ENCODE measurements at regions not wholly inside any gene's neighbourhood (a gene's known extent, or its start where the extent isn't known, plus 50 kb on each side); places are given as distances from the start of the nearest gene placed in this dataset.

- CTCF ChIA-PET (ENCODE audit: low intra/inter-chr PET ratio) = no interaction called here
- no peak for DNase-seq (ENCODE audit: extremely low read depth in 1 of 4, low spot score in 3 of 4)
- Histone ChIP-seq H2AFZ (ENCODE audit: low read depth, low read length) (no peak overlapping the region), H3K27me3 (ENCODE audit: control insufficient read depth in 2 of 2, insufficient read depth in 2 of 2, low read length in 2 of 2) (no peaks in the 10 kb centered on the region), H3K9me1 (ENCODE audit: control insufficient read depth, insufficient read depth, low read length) (no peaks in the 10 kb centered on the region), H3K27ac (ENCODE audit: extremely low read depth, low read depth, low read length) (no peak overlapping the region), H3K36me3 (ENCODE audit: control insufficient read depth, insufficient read depth, low read length) (no peaks in the 10 kb centered on the region), H3K4me1 (replicated peaks in 1 of 2; ENCODE audit: control insufficient read depth in 2 of 2, insufficient read depth in 2 of 2, low read length in 2 of 2) (no peaks in the 10 kb centered on the region), H4K20me1 (replicated peaks; ENCODE audit: control insufficient read depth, insufficient read depth, low read length) (no peaks in the 10 kb centered on the region), H3K4me3 (no peak overlapping the region), H3K9ac (ENCODE audit: insufficient read depth in 1 of 2, low read depth in 2 of 2, low read length in 2 of 2) (no peak overlapping the region), H3K79me2 (ENCODE audit: control insufficient read depth, insufficient read depth, low read length) (no peaks in the 10 kb centered on the region), H3K9me3 (replicated peaks; ENCODE audit: control insufficient read depth, insufficient read depth, low read depth, low read length) (no peaks in the 10 kb centered on the region), H3K4me2 (ENCODE audit: insufficient read depth, low read length) (no peak overlapping the region)
- 0% methylated on average over 2 of the region's 2 CpGs for WGBS (ENCODE audit: insufficient coverage, low coverage, missing lambda C conversion rate)
- no peak for FAIRE-seq
- TF ChIP-seq KAT7 (CRISPR knock-in tag; IDR thresholded peaks at IDR 0.05; ENCODE audit: borderline replicate concordance) (no peak), HLTF (IDR thresholded peaks at IDR 0.05) (no peak), ZNF77 (CRISPR knock-in tag; IDR thresholded peaks at IDR 0.05) (no peak), HIVEP1 (CRISPR knock-in tag; IDR thresholded peaks at IDR 0.05) (no peak), GABPB2 (CRISPR knock-in tag; conservative IDR thresholded peaks at IDR 0.05) (no peak), ZNF274 (IDR thresholded peaks at IDR 0.05; ENCODE audit: borderline replicate concordance, low read depth, low read length) (no peak), FOS (IDR thresholded peaks at IDR 0.05; ENCODE audit: extremely low read depth, insufficient read length) (no peak), NEUROD1 (IDR thresholded peaks at IDR 0.05; ENCODE audit: borderline replicate concordance, low read depth, low read length, partially characterized antibody) (no peak)
- TF ChIP-seq, protein P1, sequence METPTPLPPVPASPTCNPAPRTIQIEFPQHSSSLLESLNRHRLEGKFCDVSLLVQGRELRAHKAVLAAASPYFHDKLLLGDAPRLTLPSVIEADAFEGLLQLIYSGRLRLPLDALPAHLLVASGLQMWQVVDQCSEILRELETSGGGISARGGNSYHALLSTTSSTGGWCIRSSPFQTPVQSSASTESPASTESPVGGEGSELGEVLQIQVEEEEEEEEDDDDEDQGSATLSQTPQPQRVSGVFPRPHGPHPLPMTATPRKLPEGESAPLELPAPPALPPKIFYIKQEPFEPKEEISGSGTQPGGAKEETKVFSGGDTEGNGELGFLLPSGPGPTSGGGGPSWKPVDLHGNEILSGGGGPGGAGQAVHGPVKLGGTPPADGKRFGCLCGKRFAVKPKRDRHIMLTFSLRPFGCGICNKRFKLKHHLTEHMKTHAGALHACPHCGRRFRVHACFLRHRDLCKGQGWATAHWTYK (CRISPR knock-in tag; IDR thresholded peaks at IDR 0.05) = no peak
- in situ Hi-C loops (cut with MboI) (no loop called here), intact Hi-C loops (cut with micrococcal nuclease) (no loop called here)
- POLR2A ChIA-PET = interaction anchor here (0.8 to 1.0 kb wide), 2 partner anchors 9 to 15 kb away, joined by 3 to 5 read pairs; no protein-coding TSS in a partner anchor
- no peak for ATAC-seq
- BruUV-seq (replicated peaks) = no TSS peak
Measured at GRCh38 chr4:84099599-84099998, 399.5 kb downstream of the NKX6-1 start.

Data from K562 (cell line).